ENCODE measurements at regions not wholly inside any gene's neighbourhood (a gene's known extent, or its start where the extent isn't known, plus 50 kb on each side); places are given as distances from the start of the nearest gene placed in this dataset.

GRCh38 chr4:163693776-163694175 lies 199.3 kb downstream of the TMA16 start:
- TF ChIP-seq CTCF (IDR thresholded peaks at IDR 0.05) (no peak), POLR2A (IDR thresholded peaks at IDR 0.05) (no peak)
